ENCODE measurements at regions not wholly inside any gene's neighbourhood (a gene's known extent, or its start where the extent isn't known, plus 50 kb on each side); places are given as distances from the start of the nearest gene placed in this dataset.

- 71 to 94% (median 85%) methylated on average over 1 of the region's 1 CpG for WGBS, 5 donors
- TF ChIP-seq CTCF (IDR thresholded peaks at IDR 0.05 in 8 of 11, conservative IDR thresholded peaks at IDR 0.05 in 3 of 11) (no peak), POLR2A (IDR thresholded peaks at IDR 0.05) (no peak), POLR2AphosphoS5 (IDR thresholded peaks at IDR 0.05) (no peak)
- H3K36me3 ChIP-seq: no peaks in the 10 kb centered on the region
- H3K27me3 ChIP-seq (replicated peaks in 1 of 7): no peaks in the 10 kb centered on the region
- H3K9me3 ChIP-seq: peaks cover 0 to 11% (median 0%) of the 10 kb centered on the region in 8 donors
- H3K4me3 ChIP-seq: no peak overlapping the region
- no peak for DNase-seq
- no peaks in the 10 kb centered on the region for H3K4me1 ChIP-seq
- no peak overlapping the region for H3K27ac ChIP-seq
- intact Hi-C loops (cut with DNase I; ENCODE audit: low total_unique reads): no loop called here
Observed at GRCh38 chr16:52312716-52313115, 234.2 kb downstream of the TOX3 start.

- Histone ChIP-seq H3K9me3 (peaks cover 0 to 6% (median 0%) of the 10 kb centered on the region in 8 donors), H3K4me1 (no peaks in the 10 kb centered on the region), H3K4me3 (no peak overlapping the region), H3K27me3 (replicated peaks in 1 of 7) (no peaks in the 10 kb centered on the region), H3K27ac (no peak overlapping the region), H3K36me3 (no peaks in the 10 kb centered on the region)
- no peak for DNase-seq
- TF ChIP-seq POLR2AphosphoS5 (IDR thresholded peaks at IDR 0.05) (no peak), CTCF (IDR thresholded peaks at IDR 0.05 in 8 of 11, conservative IDR thresholded peaks at IDR 0.05 in 3 of 11) (no peak), POLR2A (IDR thresholded peaks at IDR 0.05) (no peak)
- 62 to 76% (median 68%) methylated on average over 6 of the region's 6 CpGs for WGBS, 5 donors
- intact Hi-C loops (cut with DNase I; ENCODE audit: low total_unique reads): no loop called here
Observed at GRCh38 chr16:52309446-52310416, 237.2 kb downstream of the TOX3 start.

- no peak for TF ChIP-seq CTCF (IDR thresholded peaks at IDR 0.05 in 8 of 11, conservative IDR thresholded peaks at IDR 0.05 in 3 of 11)
- TF ChIP-seq POLR2A (IDR thresholded peaks at IDR 0.05): no peak
- TF ChIP-seq POLR2AphosphoS5 (IDR thresholded peaks at IDR 0.05): no peak
- 40 to 63% (median 57%) methylated on average over 3 of the region's 3 CpGs for WGBS, 5 donors
- Histone ChIP-seq H3K36me3 (no peaks in the 10 kb centered on the region), H3K4me1 (no peaks in the 10 kb centered on the region), H3K9me3 (no peaks in the 10 kb centered on the region), H3K27ac (no peak overlapping the region), H3K27me3 (replicated peaks in 1 of 7) (no peaks in the 10 kb centered on the region), H3K4me3 (no peak overlapping the region)
- no peak for DNase-seq
- intact Hi-C loops (cut with DNase I; ENCODE audit: low total_unique reads): no loop called here
Observed at GRCh38 chr16:52308051-52308450, 238.9 kb downstream of the TOX3 start.

- Histone ChIP-seq H3K4me3 (no peak overlapping the region), H3K36me3 (no peaks in the 10 kb centered on the region), H3K27ac (no peak overlapping the region), H3K4me1 (no peaks in the 10 kb centered on the region), H3K27me3 (replicated peaks in 1 of 7) (no peaks in the 10 kb centered on the region), H3K9me3 (peaks cover 0 to 10% (median 2%) of the 10 kb centered on the region in 8 donors)
- TF ChIP-seq POLR2AphosphoS5 (IDR thresholded peaks at IDR 0.05) (no peak), CTCF (IDR thresholded peaks at IDR 0.05 in 8 of 11, conservative IDR thresholded peaks at IDR 0.05 in 3 of 11) (no peak), POLR2A (IDR thresholded peaks at IDR 0.05) (no peak)
- intact Hi-C loops (cut with DNase I; ENCODE audit: low total_unique reads): no loop called here
- DNase-seq: no peak
- WGBS, 5 donors: 72 to 90% (median 84%) methylated on average over 4 of the region's 4 CpGs
Observed at GRCh38 chr16:52301026-52301425, 245.9 kb downstream of the TOX3 start.
